T-helper 2 cell (primary cell): ENCODE measurements at regions not wholly inside any gene's neighbourhood (a gene's known extent, or its start where the extent isn't known, plus 50 kb on each side); places are given as distances from the start of the nearest gene placed in this dataset.

Source experiments
- DNase-seq, 5 experiments: peaks; one replicate each; pipeline versions ENCODE4 v3.0.0 to v3.0.0-alpha.2; 2012 to 2022

DNA sequence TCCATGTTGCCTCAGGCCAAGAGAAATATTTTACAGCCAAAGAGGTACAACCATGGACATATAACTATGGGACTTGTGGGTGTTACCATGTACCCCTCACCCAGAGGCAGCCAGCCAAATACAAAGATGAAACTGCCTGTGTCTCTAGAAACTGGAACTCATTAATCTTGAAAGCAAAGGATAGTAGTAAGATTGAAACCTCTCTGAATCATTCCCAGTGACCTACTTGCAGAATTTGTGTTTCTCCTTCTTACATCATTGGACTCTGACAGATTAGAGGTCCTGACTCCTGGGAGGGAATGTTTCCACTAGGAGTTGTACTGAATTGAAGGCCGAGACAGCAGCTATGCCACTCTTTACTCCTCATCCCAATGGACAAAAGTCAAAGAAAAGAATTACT lies 257.4 kb upstream of the UBASH3B start:
- no peak for DNase-seq

- no peak for DNase-seq
Measured at GRCh38 chr11:122395282-122395681, 260.2 kb upstream of the UBASH3B start.

GRCh38 chr11:122394313-122394712 lies 261.2 kb upstream of the UBASH3B start:
- DNase-seq: no peak

DNA sequence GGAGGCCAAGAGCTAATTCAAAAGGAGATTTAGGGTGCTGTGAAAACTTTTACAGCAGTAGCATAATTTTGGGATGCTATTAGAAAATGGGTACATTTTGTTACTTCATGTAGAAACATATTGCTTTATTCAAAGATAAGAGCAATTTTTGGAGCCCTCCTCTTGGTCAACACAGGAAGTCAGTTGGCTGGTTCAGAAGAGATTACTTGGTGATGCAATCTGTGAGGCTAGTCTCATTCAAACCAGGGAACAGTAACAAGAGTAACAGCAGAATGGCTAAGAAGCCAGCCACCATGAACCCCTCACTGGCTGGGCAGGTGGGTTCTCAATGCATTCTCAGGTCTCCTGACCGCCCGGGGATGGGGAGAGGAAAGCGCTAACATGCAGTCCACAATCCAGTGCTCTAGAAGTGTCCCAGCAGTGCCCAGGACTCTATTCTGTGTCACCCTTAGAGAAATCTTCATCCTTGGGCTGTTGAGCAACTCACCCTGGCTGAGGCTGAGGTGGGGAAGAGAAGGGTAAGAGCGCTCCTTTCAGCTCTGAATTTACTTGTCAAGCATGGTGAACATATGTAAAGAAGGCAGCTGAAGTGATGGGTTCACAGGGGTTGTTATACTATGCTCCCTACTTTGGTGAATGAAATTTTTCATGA lies 262.2 kb upstream of the UBASH3B start:
- DNase-seq: no peak

GRCh38 chr11:122392508-122392907 lies 263.0 kb upstream of the UBASH3B start:
- no peak for DNase-seq

- no peak for DNase-seq
Measured at GRCh38 chr11:122391049-122391448, 264.5 kb upstream of the UBASH3B start.

DNA sequence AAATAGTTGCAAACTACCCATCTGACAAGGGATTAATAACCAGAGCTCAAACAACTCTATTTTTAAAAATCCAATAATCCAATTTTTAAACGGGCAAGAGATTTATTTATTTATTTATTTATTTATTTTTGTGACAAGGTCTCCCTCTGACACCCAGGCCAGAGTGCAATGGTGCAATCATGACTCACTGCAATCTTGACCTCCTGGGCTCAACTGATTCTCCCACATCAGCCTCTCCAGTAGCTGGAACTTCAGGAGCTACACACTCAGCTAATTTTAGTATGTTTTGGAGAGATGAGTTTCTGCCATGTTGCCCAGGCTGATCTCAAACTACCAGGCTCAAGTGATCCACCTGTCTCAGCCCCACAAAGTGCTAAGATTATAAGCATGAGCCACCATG lies 267.2 kb upstream of the BLID start:
- DNase-seq: no peak

- peak in 1 of 5 experiments; percentile 52 for DNase-seq
Measured at GRCh38 chr11:122375687-122376399, 259.8 kb upstream of the BLID start.

- no peak for DNase-seq
Measured at GRCh38 chr11:122368796-122369195, 252.8 kb upstream of the BLID start.

DNA sequence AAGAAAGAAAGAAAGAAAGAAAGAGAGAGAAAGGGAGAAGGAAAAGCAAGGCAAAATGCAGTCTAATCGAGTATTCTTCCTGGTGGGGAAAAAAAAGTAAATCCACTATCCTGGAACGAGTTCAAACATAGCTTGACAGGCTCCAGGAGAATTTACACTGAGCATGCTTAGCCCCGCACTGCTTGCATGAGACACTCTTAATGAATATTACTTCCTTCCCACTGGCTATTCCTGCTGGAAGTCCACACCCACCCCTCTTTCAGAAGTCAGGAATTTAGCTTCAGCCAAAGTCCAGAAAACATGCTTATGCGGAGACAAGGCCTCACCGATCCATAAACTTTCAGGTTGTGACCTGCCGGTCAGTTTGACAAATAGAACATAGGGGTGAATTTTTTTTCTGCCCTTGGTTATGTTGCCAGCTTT lies 251.8 kb upstream of the BLID start:
- no peak for DNase-seq

DNA sequence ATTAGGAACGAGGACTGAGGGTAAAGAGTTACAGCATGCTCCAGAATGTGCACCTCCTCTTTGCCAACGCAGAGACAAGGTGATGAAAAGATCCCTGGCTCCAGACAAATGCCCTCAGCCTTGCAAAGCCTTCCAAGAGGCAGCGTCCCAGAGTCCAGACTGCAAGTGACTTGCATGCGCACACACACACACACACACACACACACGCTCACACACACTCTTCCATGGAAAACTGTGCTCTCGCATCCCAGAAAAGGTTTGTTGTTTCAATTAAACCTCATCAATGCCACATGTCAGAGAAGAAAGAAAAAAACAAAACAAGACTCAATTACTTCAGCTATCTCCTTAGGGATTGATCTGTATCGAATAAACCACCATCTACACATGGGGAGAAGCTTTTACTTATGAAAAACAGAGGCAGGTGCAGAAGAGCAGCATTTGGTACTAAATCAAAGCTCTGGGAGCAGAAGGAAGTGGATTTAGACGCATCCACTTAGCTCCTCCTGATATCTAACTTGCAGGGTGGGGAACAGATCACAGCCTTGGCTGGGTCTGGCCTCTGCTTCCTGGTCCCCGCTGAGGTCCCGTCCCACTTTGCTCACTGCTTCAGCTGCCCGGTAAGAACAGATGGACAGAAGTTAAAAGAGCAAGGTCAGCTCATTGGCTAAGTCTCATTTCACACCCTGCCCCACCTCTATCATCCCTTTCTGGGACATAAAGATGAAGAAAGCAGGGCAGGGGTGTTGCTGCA lies 249.8 kb upstream of the BLID start:
- no peak for DNase-seq

GRCh38 chr11:122363296-122363695 lies 247.3 kb upstream of the BLID start:
- no peak for DNase-seq

GRCh38 chr11:122362381-122362780 lies 246.4 kb upstream of the BLID start:
- DNase-seq: no peak

- DNase-seq: no peak
Measured at GRCh38 chr11:122360875-122361274, 244.9 kb upstream of the BLID start.

DNA sequence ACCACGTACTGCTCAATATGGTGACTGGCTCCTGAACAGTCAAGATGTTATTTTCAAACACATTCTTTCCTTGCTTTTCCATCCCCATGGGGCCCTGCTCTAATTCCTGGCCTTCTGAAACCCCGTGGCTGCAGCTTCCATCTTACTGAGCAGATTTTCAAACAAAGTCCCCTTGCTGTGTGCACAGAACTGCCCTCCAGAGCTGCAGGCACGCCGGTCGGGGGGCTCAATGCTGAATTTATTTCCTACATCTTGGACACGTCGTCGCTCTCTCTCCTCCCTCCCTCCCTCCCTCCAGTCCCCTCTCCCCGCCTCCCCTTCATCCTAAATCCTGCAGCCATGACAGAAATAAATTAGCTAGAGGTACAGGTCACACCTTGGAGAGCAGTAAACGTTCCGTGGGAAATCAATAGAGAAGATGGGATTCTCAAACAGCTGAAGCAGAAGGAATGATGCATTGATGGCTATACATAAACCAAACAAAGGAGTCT lies 243.1 kb upstream of the BLID start:
- no peak for DNase-seq

- DNase-seq: no peak
Measured at GRCh38 chr11:122358292-122358691, 242.3 kb upstream of the BLID start.

DNA sequence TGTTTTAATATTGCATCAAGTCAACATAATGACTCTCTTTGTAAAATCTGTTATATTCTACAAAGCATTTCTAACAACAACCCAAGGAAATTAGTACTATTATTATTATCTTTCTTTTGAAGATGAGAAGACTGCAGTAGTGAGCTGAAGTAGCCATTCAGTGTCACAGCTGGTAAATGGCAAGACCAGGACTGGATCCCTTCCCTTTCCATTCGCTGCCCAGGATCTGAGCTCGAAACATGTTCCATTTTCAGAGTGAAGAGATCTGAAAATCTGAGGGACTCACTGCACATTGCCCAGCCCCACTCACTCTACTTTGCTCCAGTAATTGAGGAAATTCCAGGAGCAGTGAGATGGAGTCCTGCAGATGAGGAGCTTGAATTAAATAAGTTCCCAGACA lies 240.0 kb upstream of the BLID start:
- DNase-seq: no peak

GRCh38 chr11:122354025-122354697 lies 238.1 kb upstream of the BLID start:
- no peak for DNase-seq

DNA sequence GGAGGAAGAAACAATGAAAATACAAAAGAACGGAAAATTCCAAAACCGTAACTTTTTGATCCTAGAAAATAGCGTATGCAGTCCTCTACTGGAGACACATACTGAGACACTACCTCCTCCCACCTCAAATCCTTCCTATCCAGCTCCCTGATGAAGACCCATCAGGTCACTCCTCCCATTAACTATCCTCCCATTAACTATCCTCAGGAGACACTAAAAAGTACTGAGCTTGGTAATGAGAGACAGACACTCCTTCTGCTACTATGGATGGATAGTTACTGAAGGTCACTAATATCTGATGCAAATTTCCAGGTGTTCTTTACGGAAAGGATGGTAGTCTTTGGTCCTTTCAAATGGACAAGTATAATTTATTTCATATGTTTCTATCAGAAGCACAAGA lies 237.5 kb upstream of the BLID start:
- DNase-seq: no peak

GRCh38 chr11:122348659-122349409 lies 232.8 kb upstream of the BLID start:
- DNase-seq: no peak

DNA sequence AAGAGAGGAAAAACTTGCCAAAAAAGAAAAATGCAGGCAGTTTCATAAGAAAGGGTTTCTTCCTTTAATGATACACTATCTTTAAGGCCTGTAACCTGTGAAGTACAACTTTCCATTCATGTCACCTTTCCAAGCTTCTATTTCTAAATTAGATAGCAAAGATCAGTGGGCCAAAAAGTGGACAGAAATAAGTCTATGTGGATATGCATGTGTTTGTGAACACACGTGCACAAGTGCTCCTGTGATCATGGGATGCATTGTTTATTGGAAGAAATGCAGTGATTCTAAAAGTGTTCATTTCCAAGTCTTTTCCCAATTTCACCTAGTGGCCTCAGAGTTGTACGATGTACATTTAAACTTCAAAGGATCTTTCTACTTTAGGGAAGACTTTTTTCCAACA lies 230.0 kb upstream of the BLID start:
- DNase-seq: no peak

DNA sequence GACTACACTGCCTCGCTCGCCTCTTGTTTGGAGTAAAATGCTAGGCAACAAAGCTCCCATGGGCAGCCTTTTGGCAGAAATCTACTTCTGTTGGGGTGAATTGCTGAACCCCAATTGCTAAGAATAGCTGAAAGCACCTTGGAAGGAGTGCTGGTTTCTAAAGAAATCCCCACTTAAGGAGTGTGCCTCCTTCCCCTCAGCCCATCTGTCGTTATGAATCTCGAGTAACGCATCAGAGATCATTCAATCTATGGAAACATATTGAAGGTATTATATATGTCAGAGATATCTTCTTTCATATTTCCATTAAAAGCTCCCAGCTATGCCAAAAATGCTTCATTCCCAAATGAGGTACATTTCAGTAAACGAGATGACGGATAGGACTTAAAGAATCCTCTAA lies 229.6 kb upstream of the BLID start:
- DNase-seq: no peak
